ENCODE measurements at regions not wholly inside any gene's neighbourhood (a gene's known extent, or its start where the extent isn't known, plus 50 kb on each side); places are given as distances from the start of the nearest gene placed in this dataset.

DNA sequence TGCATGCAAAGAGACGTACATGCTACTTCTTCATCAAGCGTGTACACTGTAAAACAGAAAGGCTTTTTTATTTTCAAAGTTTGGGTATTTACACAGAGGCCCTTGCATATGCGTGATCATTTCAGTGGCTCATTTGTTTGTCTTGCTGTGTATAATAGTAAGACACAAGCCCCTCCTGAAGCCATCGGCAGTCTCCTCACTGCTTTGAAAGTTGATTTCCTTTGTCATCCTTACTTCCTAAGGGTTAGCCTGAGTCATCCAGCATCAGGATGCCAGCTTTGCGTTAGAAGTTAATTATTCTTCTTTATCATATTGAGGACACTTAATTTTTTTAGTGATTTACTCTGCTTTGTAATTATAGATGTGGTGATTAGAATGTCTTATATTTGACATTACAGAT is 72.5 kb upstream of the CTBP2 start:
- TF ChIP-seq, protein P1, sequence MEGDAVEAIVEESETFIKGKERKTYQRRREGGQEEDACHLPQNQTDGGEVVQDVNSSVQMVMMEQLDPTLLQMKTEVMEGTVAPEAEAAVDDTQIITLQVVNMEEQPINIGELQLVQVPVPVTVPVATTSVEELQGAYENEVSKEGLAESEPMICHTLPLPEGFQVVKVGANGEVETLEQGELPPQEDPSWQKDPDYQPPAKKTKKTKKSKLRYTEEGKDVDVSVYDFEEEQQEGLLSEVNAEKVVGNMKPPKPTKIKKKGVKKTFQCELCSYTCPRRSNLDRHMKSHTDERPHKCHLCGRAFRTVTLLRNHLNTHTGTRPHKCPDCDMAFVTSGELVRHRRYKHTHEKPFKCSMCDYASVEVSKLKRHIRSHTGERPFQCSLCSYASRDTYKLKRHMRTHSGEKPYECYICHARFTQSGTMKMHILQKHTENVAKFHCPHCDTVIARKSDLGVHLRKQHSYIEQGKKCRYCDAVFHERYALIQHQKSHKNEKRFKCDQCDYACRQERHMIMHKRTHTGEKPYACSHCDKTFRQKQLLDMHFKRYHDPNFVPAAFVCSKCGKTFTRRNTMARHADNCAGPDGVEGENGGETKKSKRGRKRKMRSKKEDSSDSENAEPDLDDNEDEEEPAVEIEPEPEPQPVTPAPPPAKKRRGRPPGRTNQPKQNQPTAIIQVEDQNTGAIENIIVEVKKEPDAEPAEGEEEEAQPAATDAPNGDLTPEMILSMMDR (conservative IDR thresholded peaks at IDR 0.05) = no peak
- no peak for TF ChIP-seq ZFX (IDR thresholded peaks at IDR 0.05)
